Liver (tissue), 8 donors: ENCODE measurements at regions not wholly inside any gene's neighbourhood (a gene's known extent, or its start where the extent isn't known, plus 50 kb on each side); places are given as distances from the start of the nearest gene placed in this dataset.

Experiments used
- DNase-seq: peaks from one replicate; pipeline ENCODE4 v3.0.0-alpha.2; 2017; ENCODE audit warnings: low spot score
- H3K27ac ChIP-seq, 2 donors: one replicate each; pipeline ENCODE4 v1.7.0; 2013; ENCODE audit warnings: inconsistent platforms in 2 of 2, low read length in 2 of 2, control low read depth in 1 of 2, low read depth in 1 of 2, mild to moderate bottlenecking in 1 of 2
- H3K27me3 ChIP-seq, 4 donors: one replicate each; pipeline versions ENCODE4 v1.6.1 to v1.7.0; 2013; ENCODE audit warnings: low read length in 3 of 4, inconsistent platforms in 1 of 4, mild to moderate bottlenecking in 1 of 4, moderate library complexity in 1 of 4; ENCODE audit not compliant: control insufficient read depth in 4 of 4, insufficient read depth in 4 of 4
- H3K36me3 ChIP-seq, 4 donors: one replicate each; pipeline versions ENCODE4 v1.6.1 to v1.7.0; 2013; ENCODE audit warnings: low read length in 3 of 4, mild to moderate bottlenecking in 3 of 4, low read depth in 1 of 4, moderate library complexity in 1 of 4; ENCODE audit not compliant: control insufficient read depth in 4 of 4, insufficient read depth in 3 of 4
- H3K4me1 ChIP-seq, 4 donors: one replicate each; pipeline versions ENCODE4 v1.6.1 to v1.7.0; 2013; ENCODE audit warnings: low read length in 3 of 4, mild to moderate bottlenecking in 3 of 4, moderate library complexity in 1 of 4; ENCODE audit not compliant: control insufficient read depth in 4 of 4, insufficient read depth in 4 of 4
- H3K4me3 ChIP-seq, 3 donors: one replicate each; pipeline versions ENCODE4 v1.6.1 to v1.7.0; 2013; ENCODE audit warnings: low read length in 3 of 3, control low read depth in 1 of 3, low read depth in 1 of 3, mild to moderate bottlenecking in 1 of 3
- H3K9ac ChIP-seq, 2 donors: one replicate each; pipeline ENCODE4 v1.7.0; 2013; ENCODE audit warnings: low read length in 2 of 2, mild to moderate bottlenecking in 2 of 2, moderate library complexity in 2 of 2, control low read depth in 1 of 2, low read depth in 1 of 2
- H3K9me3 ChIP-seq, 4 donors: one replicate each; pipeline versions ENCODE4 v1.6.1 to v1.7.0; 2013; ENCODE audit warnings: low read length in 3 of 4; ENCODE audit not compliant: control insufficient read depth in 4 of 4
- CTCF ChIP-seq: fragments of 150-350 bp; IDR thresholded peaks from 2 replicates; pipeline ENCODE4 v1.5.1; 2017; ENCODE audit warnings: improper control_type of control experiment, low read depth, low read length; ENCODE audit not compliant: missing input control
- EGR1 ChIP-seq, 2 donors: IDR thresholded peaks; 2 replicates each; pipeline ENCODE4 v1.6.1; 2016 to 2018; ENCODE audit warnings: antibody characterized with exemption in 2 of 2, low read depth in 2 of 2
- FOXA2 ChIP-seq: IDR thresholded peaks from 2 replicates; pipeline ENCODE4 v1.6.1; 2016; ENCODE audit warnings: antibody characterized with exemption
- GABPA ChIP-seq, 2 donors: IDR thresholded peaks in 1 of 2; conservative IDR thresholded peaks in 1 of 2; 2 replicates each; pipeline ENCODE4 v1.6.1; 2016; ENCODE audit warnings: antibody characterized with exemption in 2 of 2, mild to moderate bottlenecking in 1 of 2, moderate library complexity in 1 of 2
- HNF4A ChIP-seq, 2 donors: conservative IDR thresholded peaks; 2 replicates each; pipeline ENCODE4 v1.6.1; 2016; ENCODE audit warnings: antibody characterized with exemption in 2 of 2, mild to moderate bottlenecking in 2 of 2
- HNF4G ChIP-seq: IDR thresholded peaks from 2 replicates; pipeline ENCODE4 v1.6.1; 2016; ENCODE audit warnings: antibody characterized with exemption
- JUND ChIP-seq, 2 donors: IDR thresholded peaks; 2 replicates each; pipeline ENCODE4 v1.6.1; 2016; ENCODE audit warnings: antibody characterized with exemption in 2 of 2
- MAX ChIP-seq: IDR thresholded peaks from 2 replicates; pipeline ENCODE4 v1.6.1; 2016; ENCODE audit warnings: antibody characterized with exemption
- NR2F2 ChIP-seq: IDR thresholded peaks from 2 replicates; pipeline ENCODE4 v1.6.1; 2016; ENCODE audit warnings: antibody characterized with exemption
- REST ChIP-seq: IDR thresholded peaks from 2 replicates; pipeline ENCODE4 v1.6.1; 2016; ENCODE audit warnings: antibody characterized with exemption, mild to moderate bottlenecking
- SP1 ChIP-seq: IDR thresholded peaks from 2 replicates; pipeline ENCODE4 v1.6.1; 2018; ENCODE audit warnings: antibody characterized with exemption, mild to moderate bottlenecking
- ZBTB33 ChIP-seq: IDR thresholded peaks from 2 replicates; pipeline ENCODE4 v1.6.1; 2016; ENCODE audit warnings: antibody characterized with exemption
- WGBS: extraction: QIAGEN DNeasy Blood & Tissue Kit; methylation state at CpG from one replicate; pipeline ENCODE4 v1.1.7; 2013; 5-methylcytosine and 5-hydroxymethylcytosine counted together
- donor health status: healthy.
- donor health status: healthy.
- donor health status: healthy.
- donor health status: healthy.
- donor health status: healthy.

GRCh38 chrX:13373027-13373426 is 53.2 kb upstream of the ATXN3L start (continued):
- TF ChIP-seq REST (no peak), JUND (IDR thresholded peaks at IDR 0.05) (no peak), GABPA (IDR thresholded peaks at IDR 0.05 in 1 of 2, conservative IDR thresholded peaks at IDR 0.05 in 1 of 2) (no peak), SP1 (no peak), NR2F2 (no peak)

- TF ChIP-seq HNF4A (conservative IDR thresholded peaks at IDR 0.05) (no peak), REST (no peak), MAX (no peak), NR2F2 (no peak), HNF4G (no peak), CTCF (no peak), FOXA2 (no peak), ZBTB33 (no peak), GABPA (IDR thresholded peaks at IDR 0.05 in 1 of 2, conservative IDR thresholded peaks at IDR 0.05 in 1 of 2) (no peak), EGR1 (IDR thresholded peaks at IDR 0.05; ENCODE audit: low read depth in 2 of 2) (no peak)
- no peak for DNase-seq
- H3K9me3 ChIP-seq, result no peaks in the 10 kb centered on the region
- H3K4me1 ChIP-seq, result peaks cover 0 to 4% (median 0%) of the 10 kb centered on the region in 4 donors
- H3K9ac ChIP-seq, result no peak overlapping the region
- H3K4me3 ChIP-seq, result no peak overlapping the region
- no peaks in the 10 kb centered on the region for H3K36me3 ChIP-seq
- 93% methylated on average over 2 of the region's 2 CpGs for WGBS
- H3K27me3 ChIP-seq, result peaks cover 0 to 4% (median 0%) of the 10 kb centered on the region in 4 donors
- H3K27ac ChIP-seq, result no peak overlapping the region
Measured at GRCh38 chrX:13372203-13372980, 52.5 kb upstream of the ATXN3L start.
